Body of pancreas (tissue), 4 donors: ENCODE measurements at regions not wholly inside any gene's neighbourhood (a gene's known extent, or its start where the extent isn't known, plus 50 kb on each side); places are given as distances from the start of the nearest gene placed in this dataset.

ENCODE experiments used
- ATAC-seq: fragments of 150-250 bp; one replicate; pipeline ENCODE4 v1.9.1; 2016
- DNase-seq, 4 donors: peaks; one replicate each; pipeline ENCODE4 v3.0.0-alpha.2; 2019
- H3K27ac ChIP-seq, 4 donors: fragments of 200-600 bp; sonication (generic); 1 replicate in 3 of 4; 2 replicates in 1 of 4; pipeline versions ENCODE4 v1.5.1 to v1.6.1; 2016 to 2019; ENCODE audit warnings: mild to moderate bottlenecking in 1 of 4, mixed read lengths in 1 of 4, moderate library complexity in 1 of 4
- H3K27me3 ChIP-seq, 2 donors: fragments of 200-600 bp; sonication (generic); one replicate each; pipeline ENCODE4 v1.6.0; 2016; ENCODE audit warnings: mild to moderate bottlenecking in 1 of 2
- H3K36me3 ChIP-seq, 2 donors: fragments of 200-600 bp; sonication (generic); replicated peaks in 1 of 2; 2 replicates each; pipeline ENCODE4 v1.5.1; 2016; ENCODE audit warnings: low read depth in 2 of 2; ENCODE audit not compliant: insufficient read depth in 1 of 2
- H3K4me1 ChIP-seq: fragments of 200-600 bp; sonication (generic); one replicate; pipeline ENCODE4 v1.6.0; 2016
- H3K4me3 ChIP-seq, 2 donors: fragments of 200-600 bp; sonication (generic); 1 replicate in 1 of 2; 2 replicates in 1 of 2; pipeline ENCODE4 v1.5.1; 2016 to 2019
- H3K9me3 ChIP-seq, 3 donors: fragments of 200-600 bp; sonication (generic); 1 replicate in 2 of 3; 2 replicates in 1 of 3; pipeline ENCODE4 v1.5.1; 2016
- POLR2A ChIP-seq, 3 donors: fragments of 450-650 bp; IDR thresholded peaks; one replicate each; pipeline ENCODE4 v1.6.1; 2016; ENCODE audit warnings: antibody characterized with exemption in 3 of 3, mild to moderate bottlenecking in 2 of 3
- WGBS, 2 donors: methylation state at CpG; one replicate each; pipeline ENCODE4 v1.1.5; 2017; 5-methylcytosine and 5-hydroxymethylcytosine counted together
- intact Hi-C: fragments of 100-400 bp; cut with DNase I; formaldehyde crosslinking; loops from one replicate; pipeline ENCODE4 v1.15.1; 2023
- TF ChIP-seq, protein P1 (sequence below), 7 experiments: fragments of 450-650 bp in 4 of 7; fragments of 200-600 bp in 3 of 7; sonication (generic) in 3 of 7; IDR thresholded peaks; one replicate each; pipeline ENCODE4 v1.5.1; 2016 to 2019; ENCODE audit warnings: antibody characterized with exemption in 7 of 7

DNA sequence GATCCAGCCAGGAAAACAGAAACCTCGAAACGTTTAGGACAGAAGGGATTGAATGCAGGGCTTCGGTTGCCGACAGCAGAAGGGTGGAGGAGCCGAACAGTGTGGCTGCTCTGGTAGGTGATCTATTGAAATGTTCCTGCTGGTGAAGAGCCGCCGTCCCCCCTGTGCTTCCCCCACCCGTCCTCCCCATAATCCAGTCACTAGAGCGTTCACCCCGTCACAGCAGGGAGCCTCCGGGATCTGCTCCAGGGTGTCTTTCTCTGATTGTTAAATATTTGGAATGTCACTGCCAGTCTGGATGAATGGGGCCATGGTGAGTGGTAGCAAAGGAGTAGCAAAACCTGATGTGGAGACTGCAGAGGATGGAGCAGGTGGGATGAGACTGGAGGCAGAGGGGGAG lies 255.1 kb upstream of the CSF3R start:
- intact Hi-C loops = no loop called here
- Histone ChIP-seq H3K9me3 (no peaks in the 10 kb centered on the region), H3K4me3 (no peak overlapping the region), H3K36me3 (no peaks in the 10 kb centered on the region), H3K27me3 (no peaks in the 10 kb centered on the region), H3K4me1 (no peaks in the 10 kb centered on the region), H3K27ac (no peak overlapping the region)
- ATAC-seq = no peak
- DNase-seq = no peak
- 15 to 28% methylated on average over 11 of the region's 11 CpGs for WGBS, 2 donors
- TF ChIP-seq, protein P1, sequence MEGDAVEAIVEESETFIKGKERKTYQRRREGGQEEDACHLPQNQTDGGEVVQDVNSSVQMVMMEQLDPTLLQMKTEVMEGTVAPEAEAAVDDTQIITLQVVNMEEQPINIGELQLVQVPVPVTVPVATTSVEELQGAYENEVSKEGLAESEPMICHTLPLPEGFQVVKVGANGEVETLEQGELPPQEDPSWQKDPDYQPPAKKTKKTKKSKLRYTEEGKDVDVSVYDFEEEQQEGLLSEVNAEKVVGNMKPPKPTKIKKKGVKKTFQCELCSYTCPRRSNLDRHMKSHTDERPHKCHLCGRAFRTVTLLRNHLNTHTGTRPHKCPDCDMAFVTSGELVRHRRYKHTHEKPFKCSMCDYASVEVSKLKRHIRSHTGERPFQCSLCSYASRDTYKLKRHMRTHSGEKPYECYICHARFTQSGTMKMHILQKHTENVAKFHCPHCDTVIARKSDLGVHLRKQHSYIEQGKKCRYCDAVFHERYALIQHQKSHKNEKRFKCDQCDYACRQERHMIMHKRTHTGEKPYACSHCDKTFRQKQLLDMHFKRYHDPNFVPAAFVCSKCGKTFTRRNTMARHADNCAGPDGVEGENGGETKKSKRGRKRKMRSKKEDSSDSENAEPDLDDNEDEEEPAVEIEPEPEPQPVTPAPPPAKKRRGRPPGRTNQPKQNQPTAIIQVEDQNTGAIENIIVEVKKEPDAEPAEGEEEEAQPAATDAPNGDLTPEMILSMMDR (IDR thresholded peaks at IDR 0.05) = no peak
- TF ChIP-seq POLR2A (IDR thresholded peaks at IDR 0.05) = no peak

DNA sequence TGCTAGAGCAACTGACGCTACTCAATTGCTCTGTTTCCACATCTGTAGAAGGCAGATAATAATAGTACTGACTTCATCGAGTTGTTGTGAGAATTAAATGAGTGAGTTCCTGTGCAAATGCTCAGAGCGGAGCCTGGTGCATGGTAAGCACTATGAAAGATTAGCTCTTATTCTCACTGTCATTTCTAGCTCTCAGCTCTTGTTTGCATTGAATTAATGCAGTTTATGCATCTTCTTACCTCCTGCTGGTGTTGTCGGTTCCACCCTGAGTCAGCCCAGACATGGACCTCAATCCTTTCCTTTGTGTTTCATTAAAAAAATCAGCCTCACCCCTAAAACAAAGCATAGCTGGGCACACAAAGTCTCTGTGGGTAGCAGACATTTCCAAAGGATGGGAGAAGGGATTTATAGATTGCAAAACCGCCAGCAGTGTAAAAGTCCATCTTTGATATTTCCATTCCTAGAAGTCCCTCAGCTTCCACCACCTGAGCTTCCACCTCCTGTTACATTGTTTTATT lies 254.4 kb upstream of the CSF3R start:
- ATAC-seq (no peak), DNase-seq (no peak)
- Histone ChIP-seq H3K27ac (no peak overlapping the region), H3K4me1 (no peaks in the 10 kb centered on the region), H3K27me3 (no peaks in the 10 kb centered on the region), H3K4me3 (no peak overlapping the region), H3K9me3 (no peaks in the 10 kb centered on the region), H3K36me3 (no peaks in the 10 kb centered on the region)
- TF ChIP-seq, protein P1 (IDR thresholded peaks at IDR 0.05) = no peak
- no peak for TF ChIP-seq POLR2A (IDR thresholded peaks at IDR 0.05)
- WGBS, 2 donors = 43 to 44% methylated on average over 5 of the region's 5 CpGs
- intact Hi-C loops = no loop called here

DNA sequence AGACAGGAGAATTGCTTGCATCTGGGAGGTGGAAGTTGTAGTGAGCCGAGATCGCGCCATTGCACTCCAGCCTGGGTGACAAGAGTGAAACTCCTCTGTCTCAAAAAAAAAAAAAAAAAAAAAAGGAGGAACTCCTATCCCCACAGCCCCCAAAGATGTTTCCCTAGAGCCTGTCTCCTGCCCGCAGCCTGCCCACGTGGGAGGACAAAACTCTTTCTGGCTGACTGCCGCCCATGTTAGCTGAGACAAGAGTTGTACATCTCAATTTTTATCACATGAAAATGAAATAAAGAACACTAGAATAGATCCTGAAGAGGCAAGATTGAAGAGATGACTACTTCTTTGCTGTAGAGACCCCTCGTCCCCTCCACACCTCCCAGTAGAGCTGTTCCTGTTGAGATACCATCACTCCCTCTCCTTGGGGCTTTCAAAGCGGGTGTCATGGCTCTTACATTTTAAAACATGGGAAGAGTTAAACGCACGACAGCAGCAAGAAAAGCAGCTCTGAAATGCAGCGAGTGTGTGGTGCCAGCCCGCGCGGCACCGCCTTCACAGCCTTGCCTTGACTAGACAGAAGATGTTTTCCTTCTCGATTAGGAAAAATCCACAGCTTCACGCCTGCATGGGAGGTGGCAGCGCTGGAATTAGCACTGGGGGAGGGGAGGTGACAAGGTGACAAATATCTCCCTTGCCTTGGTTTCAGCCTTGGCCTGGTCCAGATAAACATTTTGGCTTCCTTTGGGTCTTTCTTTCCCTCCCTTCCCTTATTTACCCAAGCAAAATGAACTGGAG lies 253.4 kb upstream of the CSF3R start:
- no peaks in the 10 kb centered on the region for H3K36me3 ChIP-seq
- no peak overlapping the region for H3K4me3 ChIP-seq
- 26 to 35% methylated on average over 18 of the region's 18 CpGs for WGBS, 2 donors
- TF ChIP-seq POLR2A (IDR thresholded peaks at IDR 0.05) = no peak
- TF ChIP-seq, protein P1 (IDR thresholded peaks at IDR 0.05) = no peak
- no peaks in the 10 kb centered on the region for H3K9me3 ChIP-seq
- no peaks in the 10 kb centered on the region for H3K27me3 ChIP-seq
- ATAC-seq (no peak), DNase-seq (no peak)
- intact Hi-C loops = no loop called here
- no peak overlapping the region for H3K27ac ChIP-seq
- no peaks in the 10 kb centered on the region for H3K4me1 ChIP-seq

DNA sequence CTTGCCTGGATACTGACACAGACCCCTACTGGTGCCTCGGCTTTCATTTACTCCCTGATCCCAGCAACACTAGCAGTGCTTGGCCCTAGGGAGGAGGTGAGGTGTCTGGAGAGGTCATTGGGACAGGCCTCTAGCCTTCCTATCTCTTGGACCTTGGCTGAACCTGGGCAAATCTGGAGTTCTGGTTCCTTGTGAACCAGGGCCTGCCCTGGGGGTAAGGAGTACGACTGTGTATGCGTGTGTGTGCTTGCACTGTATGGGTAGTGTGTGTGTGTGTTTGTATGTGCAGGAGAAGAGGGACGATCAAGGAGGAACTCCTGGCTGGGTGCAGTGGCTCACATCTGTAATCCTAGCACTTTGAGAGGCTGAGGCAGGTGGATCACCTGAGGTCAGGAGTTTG lies 252.7 kb upstream of the CSF3R start:
- DNase-seq (no peak), ATAC-seq (no peak)
- intact Hi-C loops = no loop called here
- Histone ChIP-seq H3K9me3 (no peaks in the 10 kb centered on the region), H3K27ac (no peak overlapping the region), H3K4me3 (no peak overlapping the region), H3K36me3 (no peaks in the 10 kb centered on the region), H3K4me1 (no peaks in the 10 kb centered on the region), H3K27me3 (no peaks in the 10 kb centered on the region)
- 62 to 72% methylated on average over 4 of the region's 4 CpGs for WGBS, 2 donors
- TF ChIP-seq, protein P1 (IDR thresholded peaks at IDR 0.05) = no peak
- no peak for TF ChIP-seq POLR2A (IDR thresholded peaks at IDR 0.05)

DNA sequence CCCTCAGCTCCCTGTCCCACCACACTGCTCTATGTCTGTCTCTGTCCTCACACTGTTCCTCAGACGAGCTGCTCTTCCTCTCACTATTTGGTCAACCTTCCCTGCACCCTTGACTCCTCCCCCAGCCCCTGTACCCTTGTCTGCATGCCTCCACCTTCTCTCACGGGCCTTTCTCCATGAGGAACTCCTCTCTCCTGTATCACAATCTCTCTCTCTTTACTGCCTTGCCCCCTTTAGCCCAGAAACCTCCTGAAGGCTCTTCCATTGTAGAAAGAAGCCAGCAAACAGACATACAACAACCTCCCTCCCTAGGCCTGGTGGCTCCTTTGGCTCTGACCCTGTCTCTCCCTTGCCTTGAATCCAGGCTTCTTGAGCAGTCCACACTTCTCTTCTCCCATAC lies 251.6 kb upstream of the CSF3R start:
- H3K27me3 ChIP-seq = no peaks in the 10 kb centered on the region
- intact Hi-C loops = no loop called here
- WGBS, 2 donors = 36 to 38% methylated on average over 2 of the region's 2 CpGs
- H3K4me1 ChIP-seq = no peaks in the 10 kb centered on the region
- H3K4me3 ChIP-seq = no peak overlapping the region
- no peak overlapping the region for H3K27ac ChIP-seq
- no peak for TF ChIP-seq POLR2A (IDR thresholded peaks at IDR 0.05)
- TF ChIP-seq, protein P1 (IDR thresholded peaks at IDR 0.05) = no peak
- H3K36me3 ChIP-seq = no peaks in the 10 kb centered on the region
- no peaks in the 10 kb centered on the region for H3K9me3 ChIP-seq
- DNase-seq = no peak
- no peak for ATAC-seq
